ENCODE measurements at regions not wholly inside any gene's neighbourhood (a gene's known extent, or its start where the extent isn't known, plus 50 kb on each side); places are given as distances from the start of the nearest gene placed in this dataset.
A peak's percentile ranks its signal among the peaks of the same experiment; 100 is the strongest.

GRCh38 chr2:164115806-164116205 lies 380.0 kb upstream of the FIGN start:
- DNase-seq (no peak), ATAC-seq (no peak)
- intact Hi-C loops (cut with micrococcal nuclease) = no loop called here

- intact Hi-C loops (cut with micrococcal nuclease) = no loop called here
- DNase-seq = no peak
- no peak for ATAC-seq
Measured at GRCh38 chr2:164114937-164115336, 379.1 kb upstream of the FIGN start.

- ATAC-seq (no peak), DNase-seq (no peak)
- intact Hi-C loops (cut with micrococcal nuclease) = no loop called here
Measured at GRCh38 chr2:164112105-164112504, 376.3 kb upstream of the FIGN start.

DNA sequence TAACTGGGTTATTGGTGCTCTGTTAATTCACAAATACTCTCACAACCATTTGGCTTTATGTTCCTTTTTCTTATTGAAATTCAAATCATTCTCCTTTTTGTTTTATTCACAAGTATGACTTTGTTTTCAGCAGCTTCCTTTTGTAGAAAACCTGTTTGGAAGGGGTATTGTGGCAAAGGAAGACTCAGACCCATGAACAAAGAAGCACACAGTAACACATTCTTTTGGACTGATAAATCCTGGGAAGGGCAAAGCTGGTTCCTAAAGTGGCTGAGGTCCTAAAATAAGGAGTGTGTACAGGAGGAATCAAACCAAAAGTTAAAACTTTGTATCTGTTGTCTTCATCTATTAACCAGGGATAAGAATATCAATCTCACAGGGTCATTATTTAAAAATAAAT lies 374.7 kb upstream of the FIGN start:
- intact Hi-C loops (cut with micrococcal nuclease) = no loop called here
- DNase-seq (no peak), ATAC-seq (no peak)

- no peak for ATAC-seq
- DNase-seq = no peak
- intact Hi-C loops (cut with micrococcal nuclease) = no loop called here
Measured at GRCh38 chr2:164109006-164109405, 373.2 kb upstream of the FIGN start.

DNA sequence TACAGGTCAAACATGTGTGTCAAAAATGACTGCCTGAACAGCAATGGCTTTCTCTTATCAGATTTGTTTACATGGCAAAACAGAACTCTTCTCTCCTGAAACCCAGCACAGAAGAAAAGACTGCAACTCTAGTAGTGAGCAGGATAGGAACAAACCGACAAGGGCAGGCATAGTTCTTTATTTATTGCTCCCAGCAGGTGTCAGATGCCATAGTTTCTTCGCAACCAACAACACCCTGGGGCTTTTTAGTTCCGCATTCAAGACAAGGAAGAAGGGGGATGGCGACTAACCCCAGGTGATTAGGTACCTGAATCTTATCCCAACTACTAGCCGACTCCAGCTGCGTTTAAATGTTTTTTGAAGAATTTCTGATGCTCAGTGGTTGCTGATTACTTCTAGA lies 367.5 kb upstream of the FIGN start:
- no peak for DNase-seq
- intact Hi-C loops (cut with micrococcal nuclease) = no loop called here
- ATAC-seq = no peak

DNA sequence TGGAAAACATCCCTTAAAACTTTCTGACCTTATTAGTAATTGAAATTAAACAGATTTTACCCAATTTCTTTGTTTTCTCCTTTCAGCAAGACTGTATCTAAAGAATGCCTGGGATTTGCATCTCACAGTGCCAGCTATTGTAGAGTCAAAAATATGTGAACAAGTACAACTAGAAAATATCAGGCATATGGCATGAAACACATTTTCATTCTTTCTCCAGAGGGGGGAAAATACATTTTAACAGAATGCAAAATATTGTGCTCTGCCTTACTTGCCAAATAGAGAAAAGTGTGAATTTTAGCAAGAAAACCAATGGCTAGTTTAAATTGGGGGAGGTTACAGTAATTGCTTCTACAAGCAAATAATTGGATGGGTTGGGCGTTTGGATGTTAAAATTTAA lies 366.6 kb upstream of the FIGN start:
- intact Hi-C loops (cut with micrococcal nuclease) = no loop called here
- ATAC-seq = no peak
- DNase-seq = no peak

GRCh38 chr2:164091673-164092072 lies 355.9 kb upstream of the FIGN start:
- DNase-seq = no peak
- intact Hi-C loops (cut with micrococcal nuclease) = no loop called here
- no peak for ATAC-seq

DNA sequence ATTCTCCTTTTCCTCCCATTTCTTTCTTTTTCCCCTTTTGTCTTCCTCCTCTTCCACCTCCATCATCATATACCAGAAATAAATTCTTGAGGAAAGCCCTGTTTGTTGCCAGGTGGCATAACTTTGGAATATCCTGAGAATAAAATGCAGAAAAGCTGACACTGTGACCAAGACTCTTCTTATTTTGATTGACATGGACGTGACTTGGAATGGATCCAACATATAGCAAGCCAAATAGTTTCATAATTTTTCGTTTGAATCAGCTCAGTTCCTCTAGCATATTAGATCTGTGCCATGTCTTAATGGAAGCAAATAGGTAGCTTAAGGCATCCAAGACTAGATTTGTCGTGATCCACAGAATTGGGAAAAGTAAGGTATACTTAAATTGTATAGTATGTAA lies 354.7 kb upstream of the FIGN start:
- DNase-seq = no peak
- no peak for ATAC-seq
- intact Hi-C loops (cut with micrococcal nuclease) = no loop called here

- intact Hi-C loops (cut with micrococcal nuclease) = no loop called here
- no peak for DNase-seq
- ATAC-seq = no peak
Measured at GRCh38 chr2:164084066-164084465, 348.3 kb upstream of the FIGN start.

- intact Hi-C loops (cut with micrococcal nuclease) = no loop called here
- no peak for ATAC-seq
- no peak for DNase-seq
Measured at GRCh38 chr2:164080486-164080885, 344.7 kb upstream of the FIGN start.

- intact Hi-C loops (cut with micrococcal nuclease) = no loop called here
- DNase-seq (no peak), ATAC-seq (no peak)
Measured at GRCh38 chr2:164079258-164079657, 343.4 kb upstream of the FIGN start.

- intact Hi-C loops (cut with micrococcal nuclease) = no loop called here
- no peak for ATAC-seq
- DNase-seq = no peak
Measured at GRCh38 chr2:164078421-164078820, 342.6 kb upstream of the FIGN start.

- no peak for ATAC-seq
- DNase-seq = no peak
- intact Hi-C loops (cut with micrococcal nuclease) = no loop called here
Measured at GRCh38 chr2:164073101-164074074, 337.6 kb upstream of the FIGN start.

GRCh38 chr2:164069540-164069939 lies 333.7 kb upstream of the FIGN start:
- DNase-seq (no peak), ATAC-seq (no peak)
- intact Hi-C loops (cut with micrococcal nuclease) = no loop called here

GRCh38 chr2:164068063-164068462 lies 332.3 kb upstream of the FIGN start:
- no peak for ATAC-seq
- intact Hi-C loops (cut with micrococcal nuclease) = no loop called here
- no peak for DNase-seq

- DNase-seq (no peak), ATAC-seq (no peak)
- intact Hi-C loops (cut with micrococcal nuclease) = no loop called here
Measured at GRCh38 chr2:164066095-164066494, 330.3 kb upstream of the FIGN start.

- no peak for DNase-seq
- intact Hi-C loops (cut with micrococcal nuclease) = no loop called here
- no peak for ATAC-seq
Measured at GRCh38 chr2:164065038-164065437, 329.2 kb upstream of the FIGN start.

DNA sequence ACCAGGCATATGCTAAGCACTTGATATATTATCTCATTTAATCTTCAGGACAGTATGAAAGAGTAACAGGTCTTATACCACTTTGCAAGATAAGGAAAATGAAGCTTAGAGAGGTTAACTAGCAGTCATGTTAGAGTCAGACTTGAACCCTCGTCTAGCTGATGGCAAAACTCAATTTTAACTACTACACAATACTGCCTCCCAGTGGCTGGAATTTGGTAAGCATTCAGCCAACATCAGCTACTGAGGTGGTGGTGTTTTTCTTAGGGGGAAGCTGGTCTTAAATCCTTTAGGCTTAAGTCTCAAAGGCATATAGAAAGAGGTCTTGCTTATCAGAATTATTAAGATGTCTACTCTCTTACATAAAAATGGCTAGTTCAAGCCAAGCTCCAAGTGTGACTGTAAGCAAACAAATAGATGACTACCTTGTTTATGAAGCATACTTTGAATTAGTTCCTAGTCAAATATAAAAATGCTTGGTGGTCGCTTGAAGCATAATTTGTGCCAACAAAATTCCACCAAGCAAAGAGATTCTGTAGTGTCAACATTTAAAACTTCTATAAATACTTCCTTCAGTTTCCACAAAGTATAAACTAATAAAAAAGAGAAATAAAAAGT lies 325.4 kb upstream of the FIGN start:
- intact Hi-C loops (cut with micrococcal nuclease) = loop anchor here (5.0 kb wide), 1 partner anchor 714 kb away; no protein-coding TSS in a partner anchor
- ATAC-seq (peak; percentile 29), DNase-seq (no peak)

- no peak for ATAC-seq
- intact Hi-C loops (cut with micrococcal nuclease) = loop anchor here (5.0 kb wide), 1 partner anchor 713 kb away; no protein-coding TSS in a partner anchor
Measured at GRCh38 chr2:164060031-164060430, 324.2 kb upstream of the FIGN start.

DNA sequence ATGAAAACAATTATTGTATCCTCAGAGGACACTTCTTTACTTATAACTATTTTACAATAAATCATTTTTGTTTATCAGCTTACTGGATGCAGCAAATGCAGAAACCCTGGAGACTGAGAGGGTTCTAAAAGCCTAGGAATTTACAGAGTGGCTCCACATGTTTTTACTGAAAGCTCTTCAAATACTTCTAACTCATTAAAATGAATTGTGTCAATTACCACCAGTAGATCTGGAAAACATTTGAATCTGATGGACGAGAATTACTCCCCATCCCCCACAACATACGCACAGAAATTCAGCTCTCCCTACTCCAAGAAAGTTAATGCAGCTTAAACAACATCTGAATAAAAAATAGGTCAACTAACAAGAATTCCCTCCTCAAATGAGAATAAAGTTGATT lies 319.8 kb upstream of the FIGN start:
- DNase-seq = no peak
- intact Hi-C loops (cut with micrococcal nuclease) = loop anchor here (10.0 kb wide), 1 partner anchor 321 kb away; the partner anchor contains the start of gene FIGN
- ATAC-seq = no peak

More at GRCh38 chr2:164060031-164060430, 324.2 kb upstream of the FIGN start:
- no peak for DNase-seq
